PC-9 (cell line): ENCODE measurements at regions not wholly inside any gene's neighbourhood (a gene's known extent, or its start where the extent isn't known, plus 50 kb on each side); places are given as distances from the start of the nearest gene placed in this dataset.
A peak's percentile ranks its signal among the peaks of the same experiment; 100 is the strongest.

Source experiments
- BruUV-seq: library from RNA; stranded (reverse); fragments of 400-500 nt; replicated peaks from 2 replicates; lab custom pipeline; 2021; lab: Mats Ljungman, UMichigan
- CTCF ChIA-PET: fragments of 300-600 bp; sonication (Branson Sonifier 250); formaldehyde crosslinking; loops from one replicate; lab custom pipeline; 2022; ENCODE audit warnings: antibody characterized with exemption; lab: Charles Lee
- POLR2A ChIA-PET: fragments of 300-600 bp; sonication (Branson Sonifier 250); formaldehyde crosslinking; loops from one replicate; lab custom pipeline; 2022; ENCODE audit warnings: antibody characterized with exemption; ENCODE audit not compliant: unreplicated experiment; lab: Charles Lee
- DNase-seq, 2 experiments: peaks; one replicate each; pipeline versions ENCODE4 v3.0.0 to v3.0.0-alpha.2; 2015 to 2022; ENCODE audit warnings: mixed read lengths in 1 of 2
- H2AFZ ChIP-seq: fragments of 200-600 bp; sonication (generic); 2 replicates; pipeline ENCODE4 v1.8.1; 2017; ENCODE audit warnings: antibody characterized with exemption
- H3F3A ChIP-seq: fragments of 200-600 bp; sonication (generic); 2 replicates; pipeline ENCODE4 v1.8.1; 2017; ENCODE audit warnings: antibody characterized with exemption, mild to moderate bottlenecking, low read depth; ENCODE audit not compliant: insufficient read depth
- H3K27ac ChIP-seq: fragments of 200-600 bp; sonication (generic); 2 replicates; pipeline ENCODE4 v1.6.1; 2016; ENCODE audit warnings: mixed run types
- H3K27me3 ChIP-seq: fragments of 200-600 bp; sonication (generic); 2 replicates; pipeline ENCODE4 v1.6.1; 2016; ENCODE audit warnings: low read depth, mixed run types; ENCODE audit not compliant: insufficient read depth
- H3K36me3 ChIP-seq: fragments of 200-600 bp; sonication (generic); 2 replicates; pipeline ENCODE4 v1.6.1; 2016; ENCODE audit warnings: low read depth, mixed run types
- H3K4me1 ChIP-seq: fragments of 200-600 bp; sonication (generic); replicated peaks from 2 replicates; pipeline ENCODE4 v1.6.1; 2016; ENCODE audit warnings: mixed run types; ENCODE audit not compliant: insufficient read depth
- H3K4me2 ChIP-seq: fragments of 200-600 bp; sonication (generic); 2 replicates; pipeline ENCODE4 v1.6.1; 2017; ENCODE audit warnings: mixed run types
- H3K4me3 ChIP-seq: fragments of 200-600 bp; sonication (generic); 2 replicates; pipeline ENCODE4 v1.6.1; 2016; ENCODE audit warnings: mixed run types
- H3K79me2 ChIP-seq: fragments of 200-600 bp; sonication (generic); 2 replicates; pipeline ENCODE4 v1.6.1; 2017; ENCODE audit warnings: low read depth, mixed run types
- H3K9me2 ChIP-seq: fragments of 200-600 bp; sonication (generic); 2 replicates; pipeline ENCODE4 v1.8.1; 2017; ENCODE audit warnings: mild to moderate bottlenecking; ENCODE audit not compliant: insufficient read depth
- H3K9me3 ChIP-seq: fragments of 200-600 bp; sonication (generic); 2 replicates; pipeline ENCODE4 v1.8.1; 2016; ENCODE audit warnings: low read depth; ENCODE audit not compliant: insufficient read depth
- H4K20me1 ChIP-seq: fragments of 200-600 bp; sonication (generic); 2 replicates; pipeline ENCODE4 v1.8.1; 2017; ENCODE audit not compliant: insufficient read depth
- EZH2 ChIP-seq: fragments of 200-600 bp; sonication (generic); IDR thresholded peaks from 2 replicates; pipeline ENCODE4 v1.8.0; 2017; ENCODE audit warnings: antibody characterized with exemption, low read depth
- intact Hi-C: fragments of 100-400 bp; cut with micrococcal nuclease; formaldehyde crosslinking; loops from one replicate; pipeline ENCODE4 v1.10.0; 2022; ENCODE audit not compliant: unreplicated experiment
- TF ChIP-seq, protein P1 (sequence below): fragments of 200-600 bp; sonication (generic); conservative IDR thresholded peaks from 2 replicates; pipeline ENCODE4 v1.6.1; 2017; ENCODE audit warnings: mixed run types, antibody characterized with exemption, mild to moderate bottlenecking, moderate library complexity

DNA sequence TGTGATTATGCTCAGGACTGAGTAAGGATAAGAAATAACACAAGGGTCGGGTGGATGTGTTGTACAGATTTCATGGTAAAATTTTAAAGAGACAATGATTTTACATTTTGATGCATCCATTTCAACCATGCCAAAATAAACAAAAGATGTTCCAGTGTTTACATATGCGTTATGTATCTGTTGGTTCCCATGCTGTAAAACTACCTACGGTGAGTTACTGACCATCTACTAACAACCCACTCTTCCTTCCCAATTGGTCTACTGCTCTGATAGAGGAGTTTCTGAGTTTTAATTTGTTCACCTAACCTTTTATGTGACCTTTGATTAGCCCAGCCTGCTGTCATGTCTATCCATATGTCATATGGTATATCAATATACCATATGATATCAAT is 1697.1 kb downstream of the MAT2B start:
- Histone ChIP-seq H3K9me2 (0 out of 2 replicates have a peak, but pooled peaks cover 6% of the 10 kb centered on the region), H3F3A (no peaks in the 10 kb centered on the region), H3K27ac (no peak overlapping the region), H3K4me2 (no peak overlapping the region), H3K4me3 (no peak overlapping the region), H3K79me2 (no peaks in the 10 kb centered on the region), H3K9me3 (no peaks in the 10 kb centered on the region), H3K27me3 (no peaks in the 10 kb centered on the region), H2AFZ (no peak overlapping the region), H3K4me1 (no peaks in the 10 kb centered on the region), H3K36me3 (no peaks in the 10 kb centered on the region), H4K20me1 (no peaks in the 10 kb centered on the region)
- no peak for TF ChIP-seq EZH2
- TF ChIP-seq, protein P1, sequence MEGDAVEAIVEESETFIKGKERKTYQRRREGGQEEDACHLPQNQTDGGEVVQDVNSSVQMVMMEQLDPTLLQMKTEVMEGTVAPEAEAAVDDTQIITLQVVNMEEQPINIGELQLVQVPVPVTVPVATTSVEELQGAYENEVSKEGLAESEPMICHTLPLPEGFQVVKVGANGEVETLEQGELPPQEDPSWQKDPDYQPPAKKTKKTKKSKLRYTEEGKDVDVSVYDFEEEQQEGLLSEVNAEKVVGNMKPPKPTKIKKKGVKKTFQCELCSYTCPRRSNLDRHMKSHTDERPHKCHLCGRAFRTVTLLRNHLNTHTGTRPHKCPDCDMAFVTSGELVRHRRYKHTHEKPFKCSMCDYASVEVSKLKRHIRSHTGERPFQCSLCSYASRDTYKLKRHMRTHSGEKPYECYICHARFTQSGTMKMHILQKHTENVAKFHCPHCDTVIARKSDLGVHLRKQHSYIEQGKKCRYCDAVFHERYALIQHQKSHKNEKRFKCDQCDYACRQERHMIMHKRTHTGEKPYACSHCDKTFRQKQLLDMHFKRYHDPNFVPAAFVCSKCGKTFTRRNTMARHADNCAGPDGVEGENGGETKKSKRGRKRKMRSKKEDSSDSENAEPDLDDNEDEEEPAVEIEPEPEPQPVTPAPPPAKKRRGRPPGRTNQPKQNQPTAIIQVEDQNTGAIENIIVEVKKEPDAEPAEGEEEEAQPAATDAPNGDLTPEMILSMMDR, result no peak
- DNase-seq, result no peak
- intact Hi-C loops, result no loop called here
- ChIA-PET CTCF (no interaction called here), POLR2A (no interaction called here)
- no TSS peak for BruUV-seq

DNA sequence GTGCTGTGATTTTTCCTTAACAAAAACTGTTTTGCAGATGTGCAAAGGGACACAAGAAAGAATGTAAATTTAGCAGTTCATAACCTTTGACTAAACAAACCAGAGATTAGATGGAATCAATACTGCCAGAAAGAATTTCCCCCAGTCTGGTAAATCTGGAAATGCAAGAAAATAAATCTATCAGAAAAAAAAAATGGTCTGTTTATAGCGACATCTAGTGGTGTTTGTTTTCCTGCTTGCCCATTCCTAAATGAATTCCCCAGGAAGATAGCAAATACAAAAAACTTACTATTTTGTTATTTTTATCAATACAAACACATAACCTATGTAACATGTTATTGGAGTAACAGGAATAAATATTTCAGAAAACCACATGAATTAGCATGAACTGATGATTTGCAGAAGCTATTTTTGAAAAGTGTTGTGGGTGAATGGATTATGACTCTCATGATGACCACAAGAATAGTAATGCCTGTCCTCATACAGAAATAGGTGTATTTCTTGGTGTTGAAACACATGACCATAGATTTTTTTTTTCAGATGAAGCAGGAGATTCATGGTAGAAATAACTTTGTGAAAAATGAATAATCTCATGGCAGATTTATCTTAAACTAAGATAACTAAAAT is 1703.8 kb downstream of the MAT2B start:
- no peaks in the 10 kb centered on the region for H4K20me1 ChIP-seq
- no peak overlapping the region for H3K4me3 ChIP-seq
- H3K36me3 ChIP-seq, result no peaks in the 10 kb centered on the region
- DNase-seq, result no peak
- H3K27me3 ChIP-seq, result no peaks in the 10 kb centered on the region
- H3K27ac ChIP-seq, result no peak overlapping the region
- no peaks in the 10 kb centered on the region for H3K4me1 ChIP-seq
- H2AFZ ChIP-seq, result no peak overlapping the region
- no peak overlapping the region for H3K4me2 ChIP-seq
- TF ChIP-seq EZH2, result no peak
- TF ChIP-seq, protein P1, result peak; percentile 75
- no peaks in the 10 kb centered on the region for H3K79me2 ChIP-seq
- H3F3A ChIP-seq, result no peaks in the 10 kb centered on the region
- BruUV-seq, result no TSS peak
- 0 out of 2 replicates have a peak, but pooled peaks cover 6% of the 10 kb centered on the region for H3K9me2 ChIP-seq
- CTCF ChIA-PET, result interaction anchor here (0.6 kb wide), 1 partner anchor 315 kb away, joined by 8 read pairs; no protein-coding TSS in a partner anchor
- POLR2A ChIA-PET, result no interaction called here
- no peaks in the 10 kb centered on the region for H3K9me3 ChIP-seq
- intact Hi-C loops, result loop anchor here (1.0 to 2.0 kb wide), 2 partner anchors 1196 to 1644 kb away; no protein-coding TSS in a partner anchor

DNA sequence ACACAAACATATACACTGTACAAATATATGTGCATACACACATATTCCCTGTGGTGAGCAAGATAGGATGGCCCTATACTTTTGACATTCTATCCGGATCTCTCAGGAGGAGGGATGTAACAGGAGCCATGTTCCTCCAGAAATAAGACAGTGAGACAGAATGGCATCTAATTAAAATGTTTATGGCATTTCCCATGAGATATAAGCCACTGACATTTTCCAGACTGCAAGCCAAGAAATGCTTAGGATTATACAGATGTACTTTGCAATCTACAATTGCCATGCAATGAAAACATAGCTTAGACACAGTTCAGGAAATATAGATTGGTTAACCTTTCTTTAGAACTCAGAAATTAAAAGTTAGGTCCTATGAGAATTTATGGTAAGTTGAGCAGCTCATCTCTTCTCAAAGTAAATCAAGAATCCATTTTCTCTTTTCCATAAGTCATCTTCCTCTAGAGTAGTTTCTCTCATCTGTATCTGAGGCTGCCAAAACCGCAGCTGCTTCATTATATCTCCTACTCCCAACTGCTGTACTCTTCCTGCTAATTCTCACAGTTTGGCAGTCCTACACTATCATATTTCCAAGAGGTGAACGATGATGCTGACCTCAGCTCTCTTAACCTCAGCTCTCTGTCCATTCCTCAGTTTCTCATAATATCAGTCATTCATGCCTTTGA is 1719.1 kb downstream of the MAT2B start:
- Histone ChIP-seq H3K9me2 (no peaks in the 10 kb centered on the region; the same call in 1 of the 2 replicates), H3K4me1 (no peaks in the 10 kb centered on the region), H3F3A (no peaks in the 10 kb centered on the region), H3K27ac (no peak overlapping the region), H3K27me3 (no peaks in the 10 kb centered on the region), H3K4me3 (no peak overlapping the region), H3K9me3 (no peaks in the 10 kb centered on the region), H2AFZ (no peak overlapping the region), H3K4me2 (no peak overlapping the region), H4K20me1 (no peaks in the 10 kb centered on the region), H3K36me3 (no peaks in the 10 kb centered on the region), H3K79me2 (no peaks in the 10 kb centered on the region)
- DNase-seq, result no peak
- no TSS peak for BruUV-seq
- POLR2A ChIA-PET, result no interaction called here
- TF ChIP-seq, protein P1, result no peak
- TF ChIP-seq EZH2, result no peak
- intact Hi-C loops, result no loop called here
- CTCF ChIA-PET, result no interaction called here
